HG02884 (cell line): ENCODE measurements at regions not wholly inside any gene's neighbourhood (a gene's known extent, or its start where the extent isn't known, plus 50 kb on each side); places are given as distances from the start of the nearest gene placed in this dataset.
"Not testable (repeated sequence)": the region's sequence is repeated elsewhere in the genome, so short reads cannot be mapped to it uniquely, and the experiment has no call there.

ENCODE experiments used
- ATAC-seq: cut with Tn5 transposase; IDR thresholded peaks from one replicate; pipeline ENCODE4 v1.9.1; 2021; ENCODE audit warnings: mild to moderate bottlenecking, moderate library complexity; ENCODE audit not compliant: unreplicated experiment

- ATAC-seq = no peak
Observed at GRCh38 chr5:75951158-75951557, 132.0 kb upstream of the SV2C start.

- ATAC-seq = no peak
Observed at GRCh38 chr5:75948438-75948837, 134.7 kb upstream of the SV2C start.

GRCh38 chr5:75940418-75940817, 142.8 kb upstream of the SV2C start:
- no peak for ATAC-seq

- no peak for ATAC-seq
Observed at GRCh38 chr5:75935572-75935971, 147.6 kb upstream of the SV2C start.

GRCh38 chr5:75933489-75933888, 149.7 kb upstream of the SV2C start:
- no peak for ATAC-seq

- no peak for ATAC-seq
Observed at GRCh38 chr5:75931175-75931574, 152.0 kb upstream of the SV2C start.

- no peak for ATAC-seq
Observed at GRCh38 chr5:75928992-75929391, 154.2 kb upstream of the SV2C start.

- ATAC-seq = no peak
Observed at GRCh38 chr5:75922480-75922879, 160.7 kb upstream of the SV2C start.

- no peak for ATAC-seq
Observed at GRCh38 chr5:75921011-75921410, 162.2 kb upstream of the SV2C start.

DNA sequence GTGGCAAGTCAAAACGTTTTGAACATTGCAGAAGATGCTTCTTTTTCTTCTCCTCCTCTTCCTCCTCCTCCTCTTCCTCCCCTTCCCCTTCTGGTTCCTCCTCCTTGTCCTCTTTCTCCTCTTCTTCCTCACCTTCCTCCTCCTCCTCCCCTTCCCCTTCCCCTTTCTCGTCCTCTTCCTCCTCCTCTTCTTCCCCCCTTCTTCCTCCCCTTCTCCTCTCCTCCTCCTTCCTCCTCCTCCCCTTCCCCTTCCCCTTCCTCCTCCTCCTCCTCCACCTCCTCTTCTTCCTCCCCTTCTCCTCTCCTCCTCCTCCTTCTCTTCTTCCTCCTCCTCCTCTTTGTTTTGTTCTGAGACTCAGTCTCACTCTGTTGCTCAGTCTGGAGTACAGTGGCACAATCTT, 167.0 kb upstream of the SV2C start:
- ATAC-seq = no peak

GRCh38 chr5:75909223-75909622, 174.0 kb upstream of the SV2C start:
- no peak for ATAC-seq

GRCh38 chr5:75907651-75908050, 175.5 kb upstream of the SV2C start:
- no peak for ATAC-seq

DNA sequence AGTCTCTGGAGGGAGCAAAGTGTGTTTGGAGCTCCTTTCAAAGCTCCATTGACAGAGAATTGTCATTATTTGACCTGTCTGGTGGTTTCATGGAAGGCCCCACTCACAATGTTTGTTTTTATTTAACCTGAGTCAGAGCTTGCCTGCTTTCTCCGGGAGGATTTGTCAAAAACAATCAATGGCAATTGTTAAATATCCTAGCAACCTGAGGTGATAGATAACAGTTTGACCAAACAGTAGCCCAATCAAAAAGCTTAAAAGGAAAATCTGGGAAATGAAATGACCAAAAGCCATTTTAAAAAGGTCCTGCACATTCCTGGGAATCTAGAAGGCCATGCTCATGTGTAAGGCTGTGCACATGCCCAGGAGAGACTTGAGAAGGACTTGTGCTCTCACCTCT, 177.2 kb upstream of the POC5 start:
- no peak for ATAC-seq

DNA sequence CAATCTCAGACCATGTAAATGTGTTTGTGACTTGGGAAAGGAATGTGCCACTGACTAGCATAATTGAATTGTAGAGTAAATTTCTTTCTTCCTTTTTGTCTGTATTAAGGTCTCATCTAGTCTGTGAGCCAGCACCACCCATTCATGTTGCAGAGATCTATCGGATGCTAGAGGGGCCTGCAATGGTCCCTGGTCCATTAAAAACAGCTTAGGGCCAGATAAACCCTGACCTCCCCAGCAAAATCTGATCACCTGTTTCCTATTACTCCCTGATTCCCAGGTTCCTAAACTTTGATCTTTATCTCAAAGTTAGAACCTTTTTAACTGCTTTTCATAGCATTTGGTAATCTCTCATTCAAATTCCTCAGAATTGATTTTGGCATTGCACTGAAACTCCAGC, 174.5 kb upstream of the POC5 start:
- ATAC-seq = no peak

- ATAC-seq = no peak
Observed at GRCh38 chr5:75891020-75891419, 173.8 kb upstream of the POC5 start.

- no peak for ATAC-seq
Observed at GRCh38 chr5:75890546-75890945, 173.3 kb upstream of the POC5 start.

DNA sequence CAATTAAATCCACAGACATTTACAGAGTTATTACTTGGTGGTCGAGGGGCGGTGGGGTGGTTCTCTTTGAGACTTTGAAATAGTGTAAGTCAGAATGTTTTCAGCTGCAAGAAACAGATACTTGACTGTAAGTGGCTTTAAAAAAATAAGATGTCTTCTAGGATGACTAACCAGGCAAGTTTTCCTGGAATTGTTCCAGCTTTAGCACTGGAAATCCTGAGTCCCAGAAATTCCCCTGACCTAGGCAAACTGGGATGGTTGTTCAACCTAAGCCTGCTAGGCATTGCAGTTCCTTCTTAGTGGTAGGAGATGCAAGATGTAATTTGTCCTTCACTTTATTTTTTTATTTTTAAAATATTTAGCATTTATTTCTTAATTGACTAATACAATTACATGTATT, 169.5 kb upstream of the POC5 start:
- no peak for ATAC-seq

DNA sequence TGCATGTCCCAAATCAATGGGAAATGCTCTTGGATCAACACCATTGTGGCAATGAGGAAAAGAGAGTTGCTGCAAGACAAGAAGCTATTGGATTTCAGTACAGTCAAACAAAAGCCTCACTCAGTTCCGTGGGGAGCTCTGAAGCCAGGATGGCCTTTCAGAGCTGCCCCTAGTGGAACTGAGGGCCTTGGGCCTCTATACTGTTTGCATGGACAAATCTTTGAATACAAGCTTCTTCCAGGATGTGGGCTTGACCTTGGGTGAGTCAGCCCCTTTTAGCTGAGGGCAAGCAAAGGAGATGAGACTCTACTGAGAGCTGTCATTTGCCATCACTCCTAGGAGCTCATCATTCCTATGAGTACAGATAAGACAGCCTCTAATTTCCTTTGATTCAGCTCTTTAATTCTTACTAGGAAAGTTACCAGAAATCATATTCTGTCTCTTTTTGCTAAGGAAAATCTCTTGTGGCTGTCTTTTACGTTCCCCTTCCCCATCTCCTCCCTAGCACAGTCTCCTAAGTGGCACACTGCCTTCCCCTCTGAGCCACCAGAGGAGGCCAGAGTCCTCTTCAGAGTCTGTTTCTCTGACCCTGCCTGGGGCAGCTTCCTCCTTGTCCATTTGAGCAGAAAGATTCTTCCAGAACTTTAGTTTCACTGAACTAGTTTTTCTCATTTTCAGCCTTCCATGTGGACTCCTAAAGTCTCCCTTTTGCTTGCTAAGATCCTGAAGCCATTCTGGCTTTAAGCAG, 168.8 kb upstream of the POC5 start:
- no peak for ATAC-seq

- no peak for ATAC-seq
Observed at GRCh38 chr5:75885321-75885720, 168.1 kb upstream of the POC5 start.

DNA sequence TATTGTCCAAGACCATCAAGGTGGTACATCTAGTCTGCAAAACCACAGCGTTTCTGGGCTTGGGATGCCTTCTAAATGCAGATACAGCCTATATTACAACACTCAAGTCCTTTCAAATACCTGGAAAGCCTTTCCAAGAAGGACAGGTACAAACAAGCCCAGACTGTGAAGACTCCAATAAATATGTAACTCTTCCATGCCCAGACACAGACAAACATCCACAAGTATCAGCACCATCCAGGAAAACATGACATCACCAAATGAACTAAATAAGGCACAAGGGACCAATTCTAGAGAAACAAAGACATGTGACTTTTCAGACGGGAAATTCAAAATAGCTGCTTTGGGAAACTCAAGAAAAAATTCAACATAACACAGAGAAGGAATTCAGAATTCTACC, 152.7 kb upstream of the POC5 start:
- no peak for ATAC-seq

DNA sequence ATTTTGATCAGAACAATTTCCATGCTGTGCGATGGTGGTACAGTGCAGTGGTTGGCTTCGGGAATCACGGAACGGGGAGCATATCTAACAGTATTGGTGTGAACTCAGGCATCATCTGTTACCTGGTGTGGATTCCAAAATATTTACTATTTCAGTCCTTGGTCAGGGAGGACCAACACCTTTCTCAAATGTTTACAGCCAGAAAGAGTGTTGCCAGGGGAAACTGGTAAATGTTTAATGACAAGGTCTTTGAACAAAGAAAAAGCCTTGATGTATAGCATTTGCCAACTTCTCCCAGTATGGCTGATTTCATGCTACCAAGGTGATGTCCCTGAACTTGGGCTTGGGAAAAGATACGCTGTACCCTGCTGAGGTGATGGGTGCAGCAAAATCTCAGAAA, 145.6 kb upstream of the POC5 start:
- no peak for ATAC-seq

DNA sequence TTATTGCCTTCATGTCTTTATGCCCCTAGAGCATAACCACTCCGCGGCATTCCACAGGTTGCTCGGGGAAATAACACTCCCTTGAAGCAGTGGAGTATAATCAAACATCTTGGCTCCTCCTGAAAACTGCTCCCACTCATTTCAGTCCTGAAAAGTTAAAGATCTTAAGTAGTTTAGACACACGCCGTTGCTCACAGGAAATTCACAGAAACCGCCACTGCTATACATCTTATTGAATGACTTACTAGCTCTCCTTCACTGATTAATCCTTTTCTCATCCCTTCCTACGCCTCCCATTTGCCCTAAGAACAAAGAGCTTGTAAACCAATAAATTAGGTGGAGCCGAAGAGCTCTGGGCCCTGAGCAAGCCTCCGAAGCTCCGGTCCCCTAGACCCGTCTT, 142.4 kb upstream of the POC5 start:
- not testable (repeated sequence) for ATAC-seq

DNA sequence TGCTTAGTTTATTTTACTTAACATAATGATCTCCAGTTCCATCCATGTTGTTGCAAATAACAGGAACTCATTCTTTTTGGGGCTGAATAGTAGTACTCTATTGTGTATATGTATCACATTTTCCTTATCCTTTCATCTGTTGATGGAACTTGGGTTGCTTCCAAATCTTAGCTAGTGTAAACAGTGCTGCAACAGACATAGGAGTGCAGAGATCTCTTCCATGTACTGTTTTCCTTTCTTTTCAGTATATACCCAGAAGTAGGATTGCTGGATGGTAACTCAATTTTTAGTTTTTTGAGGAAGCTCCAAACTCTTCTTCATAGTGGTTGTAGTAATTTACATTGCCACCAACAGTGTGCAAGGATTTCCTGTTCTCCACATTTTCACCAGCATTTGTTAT, 138.8 kb upstream of the POC5 start:
- ATAC-seq = no peak
